GM23338 (cell line): ENCODE measurements at regions not wholly inside any gene's neighbourhood (a gene's known extent, or its start where the extent isn't known, plus 50 kb on each side); places are given as distances from the start of the nearest gene placed in this dataset.

Experiments
- ATAC-seq: fragments of 200-7000 bp; cut with Tn5 transposase; 3 replicates; pipeline ENCODE4 v1.9.1; 2020
- DNase-seq: peaks from one replicate; pipeline ENCODE4 v3.0.0-alpha.2; 2015; ENCODE audit warnings: low spot score
- H2AFZ ChIP-seq: fragments of 200-600 bp; sonication (generic); 2 replicates; pipeline ENCODE4 v1.8.0; 2016; ENCODE audit warnings: antibody characterized with exemption, mild to moderate bottlenecking, moderate library complexity
- H3F3A ChIP-seq: fragments of 200-600 bp; sonication (generic); replicated peaks from 2 replicates; pipeline ENCODE4 v1.8.0; 2017; ENCODE audit warnings: antibody characterized with exemption, mixed run types, low read depth
- H3K27ac ChIP-seq: fragments of 200-600 bp; sonication (generic); 2 replicates; pipeline ENCODE4 v1.6.1; 2016; ENCODE audit warnings: low read depth
- H3K27me3 ChIP-seq: fragments of 200-600 bp; sonication (generic); 2 replicates; pipeline ENCODE4 v1.8.0; 2016; ENCODE audit warnings: mild to moderate bottlenecking, mixed run types, moderate library complexity; ENCODE audit not compliant: insufficient read depth
- H3K36me3 ChIP-seq: fragments of 200-600 bp; sonication (generic); 2 replicates; pipeline ENCODE4 v1.8.0; 2016; ENCODE audit warnings: mild to moderate bottlenecking; ENCODE audit not compliant: insufficient read depth
- H3K4me1 ChIP-seq: fragments of 200-600 bp; sonication (generic); 2 replicates; pipeline ENCODE4 v1.8.0; 2016; ENCODE audit warnings: mild to moderate bottlenecking, moderate library complexity; ENCODE audit not compliant: insufficient read depth
- H3K4me2 ChIP-seq: fragments of 200-600 bp; sonication (generic); 2 replicates; pipeline ENCODE4 v1.7.1; 2017; ENCODE audit warnings: mixed run types
- H3K4me3 ChIP-seq: fragments of 200-600 bp; sonication (generic); 2 replicates; pipeline ENCODE4 v1.6.1; 2016; ENCODE audit warnings: mixed run types
- H3K79me2 ChIP-seq: fragments of 200-600 bp; sonication (generic); replicated peaks from 2 replicates; pipeline ENCODE4 v1.8.0; 2017; ENCODE audit warnings: mild to moderate bottlenecking; ENCODE audit not compliant: insufficient read depth
- H3K9me2 ChIP-seq: fragments of 200-600 bp; sonication (generic); 2 replicates; pipeline ENCODE4 v1.8.0; 2017; ENCODE audit not compliant: insufficient read depth
- H4K20me1 ChIP-seq: fragments of 200-600 bp; sonication (generic); replicated peaks from 2 replicates; pipeline ENCODE4 v1.8.0; 2017; ENCODE audit warnings: mild to moderate bottlenecking; ENCODE audit not compliant: insufficient read depth
- H3K27ac Mint-ChIP-seq: 2 replicates; pipeline ENCODE4 v1.8.0; 2020; ENCODE audit warnings: inconsistent platforms, mild to moderate bottlenecking, moderate library complexity, mixed read lengths
- H3K27me3 Mint-ChIP-seq: 3 replicates; pipeline ENCODE4 v1.8.0; 2022; ENCODE audit warnings: low read depth, mild to moderate bottlenecking, moderate library complexity, mixed read lengths, inconsistent platforms; ENCODE audit not compliant: insufficient read depth, poor library complexity
- H3K36me3 Mint-ChIP-seq: 3 replicates; pipeline ENCODE4 v1.8.0; 2021; ENCODE audit warnings: low read depth, mild to moderate bottlenecking, inconsistent platforms, moderate library complexity, mixed read lengths
- H3K4me1 Mint-ChIP-seq: 3 replicates; pipeline ENCODE4 v1.8.0; 2020; ENCODE audit warnings: mild to moderate bottlenecking, inconsistent platforms, mixed read lengths
- H3K4me3 Mint-ChIP-seq: 3 replicates; pipeline ENCODE4 v1.8.0; 2021; ENCODE audit warnings: moderate library complexity, mild to moderate bottlenecking, inconsistent platforms, mixed read lengths
- H3K9me3 Mint-ChIP-seq: 3 replicates; pipeline ENCODE4 v1.8.0; 2020; ENCODE audit warnings: moderate library complexity, mild to moderate bottlenecking, inconsistent platforms, mixed read lengths
- CREB1 ChIP-seq: fragments of 250-450 bp; sonication (Bioruptor Pico); IDR thresholded peaks from 2 replicates; pipeline ENCODE4 v1.5.0; 2020; ENCODE audit warnings: low read depth, mild to moderate bottlenecking, moderate library complexity
- EZH2 ChIP-seq: fragments of 200-600 bp; sonication (generic); IDR thresholded peaks from one replicate; pipeline ENCODE4 v1.8.0; 2017; ENCODE audit warnings: antibody characterized with exemption, mild to moderate bottlenecking, low read depth; ENCODE audit not compliant: unreplicated experiment
- EZH2phosphoT487 ChIP-seq: fragments of 200-600 bp; sonication (generic); IDR thresholded peaks from one replicate; pipeline ENCODE4 v1.8.1; 2018; ENCODE audit warnings: antibody characterized with exemption; ENCODE audit not compliant: unreplicated experiment
- JUNB ChIP-seq: IDR thresholded peaks from one replicate; pipeline ENCODE4 v1.6.1; 2016; ENCODE audit warnings: antibody characterized with exemption; ENCODE audit not compliant: unreplicated experiment
- NANOG ChIP-seq: IDR thresholded peaks from 2 replicates; pipeline ENCODE4 v1.6.1; 2016; ENCODE audit warnings: antibody characterized with exemption, borderline replicate concordance
- POLR2AphosphoS5 ChIP-seq: IDR thresholded peaks from 2 replicates; pipeline ENCODE4 v1.6.1; 2016; ENCODE audit warnings: antibody characterized with exemption, low read depth
- ZNF114 ChIP-seq: fragments of 250-450 bp; sonication (Bioruptor Pico); IDR thresholded peaks from 2 replicates; pipeline ENCODE4 v1.5.0; 2020; ENCODE audit warnings: mild to moderate bottlenecking, moderate library complexity
- ZNF331 ChIP-seq: fragments of 250-450 bp; sonication (Bioruptor Pico); IDR thresholded peaks from 2 replicates; pipeline ENCODE4 v1.5.0; 2020; ENCODE audit warnings: low read depth, mild to moderate bottlenecking, moderate library complexity
- TF ChIP-seq, protein P1 (sequence below): fragments of 250-450 bp; sonication (Bioruptor Pico); IDR thresholded peaks from 2 replicates; pipeline ENCODE4 v1.5.0; 2020; ENCODE audit warnings: mild to moderate bottlenecking, moderate library complexity
- TF ChIP-seq, protein P2 (sequence below), 2 experiments: fragments of 200-600 bp in 1 of 2; sonication (generic) in 1 of 2; conservative IDR thresholded peaks; 2 replicates each; pipeline versions ENCODE4 v1.5.1 to v1.6.1; 2016 to 2017; ENCODE audit warnings: antibody characterized with exemption in 2 of 2, low read depth in 2 of 2, mild to moderate bottlenecking in 2 of 2, moderate library complexity in 1 of 2
- TF ChIP-seq, protein P3 (sequence below): IDR thresholded peaks from 2 replicates; pipeline ENCODE4 v1.6.1; 2016; ENCODE audit warnings: antibody characterized with exemption
- TF ChIP-seq, protein P4 (sequence below): IDR thresholded peaks from one replicate; pipeline ENCODE4 v1.6.1; 2018; ENCODE audit warnings: antibody characterized with exemption; ENCODE audit not compliant: unreplicated experiment

DNA sequence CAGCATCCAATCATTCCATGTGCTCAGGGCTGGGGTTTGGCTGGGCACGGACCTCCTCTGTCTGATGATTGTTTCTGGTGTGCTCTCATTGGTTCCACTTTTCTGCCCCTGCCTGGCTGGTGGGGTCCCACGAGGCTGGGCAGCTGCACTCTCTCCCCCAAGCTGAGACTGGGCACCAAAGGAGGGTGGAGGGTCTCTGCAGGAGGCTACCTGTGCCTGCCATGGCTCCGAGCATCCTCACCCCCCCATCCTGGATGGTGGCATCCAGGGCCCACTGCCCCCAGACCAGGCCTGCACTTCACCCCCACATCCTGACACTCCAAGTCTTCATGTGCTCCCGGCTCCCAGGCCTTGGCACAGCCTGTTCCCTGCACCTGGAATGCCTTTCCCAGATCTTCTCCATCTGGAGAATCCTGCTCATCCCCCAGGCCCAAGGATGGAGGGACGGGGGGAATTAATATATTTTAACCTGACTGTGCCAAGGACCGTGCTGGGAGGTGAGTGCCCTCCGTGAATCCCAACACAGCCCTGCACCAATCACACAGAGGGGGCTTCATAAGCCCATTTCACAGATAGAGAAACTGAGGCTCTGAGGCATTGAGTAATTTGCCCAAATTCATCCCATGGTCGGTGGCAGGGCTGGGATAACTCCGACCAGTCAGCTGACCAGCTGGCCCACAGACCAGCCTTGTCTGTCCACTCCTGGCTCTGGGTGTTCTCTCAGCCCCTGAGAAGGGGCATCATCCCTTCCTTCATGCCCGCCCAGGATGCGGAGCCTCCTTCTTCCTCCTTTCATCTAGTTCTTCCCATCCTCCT, 403.4 kb downstream of the MATN1 start:
- DNase-seq (no peak), ATAC-seq (no peak)
- no peak overlapping the region for H2AFZ ChIP-seq
- H3K4me1 ChIP-seq, result no peaks in the 10 kb centered on the region
- H3K79me2 ChIP-seq, result no peaks in the 10 kb centered on the region
- H3K27me3 Mint-ChIP-seq, result peaks cover 13% of the 10 kb centered on the region
- H3F3A ChIP-seq, result no peaks in the 10 kb centered on the region
- no peaks in the 10 kb centered on the region for H3K36me3 ChIP-seq
- TF ChIP-seq, protein P1, sequence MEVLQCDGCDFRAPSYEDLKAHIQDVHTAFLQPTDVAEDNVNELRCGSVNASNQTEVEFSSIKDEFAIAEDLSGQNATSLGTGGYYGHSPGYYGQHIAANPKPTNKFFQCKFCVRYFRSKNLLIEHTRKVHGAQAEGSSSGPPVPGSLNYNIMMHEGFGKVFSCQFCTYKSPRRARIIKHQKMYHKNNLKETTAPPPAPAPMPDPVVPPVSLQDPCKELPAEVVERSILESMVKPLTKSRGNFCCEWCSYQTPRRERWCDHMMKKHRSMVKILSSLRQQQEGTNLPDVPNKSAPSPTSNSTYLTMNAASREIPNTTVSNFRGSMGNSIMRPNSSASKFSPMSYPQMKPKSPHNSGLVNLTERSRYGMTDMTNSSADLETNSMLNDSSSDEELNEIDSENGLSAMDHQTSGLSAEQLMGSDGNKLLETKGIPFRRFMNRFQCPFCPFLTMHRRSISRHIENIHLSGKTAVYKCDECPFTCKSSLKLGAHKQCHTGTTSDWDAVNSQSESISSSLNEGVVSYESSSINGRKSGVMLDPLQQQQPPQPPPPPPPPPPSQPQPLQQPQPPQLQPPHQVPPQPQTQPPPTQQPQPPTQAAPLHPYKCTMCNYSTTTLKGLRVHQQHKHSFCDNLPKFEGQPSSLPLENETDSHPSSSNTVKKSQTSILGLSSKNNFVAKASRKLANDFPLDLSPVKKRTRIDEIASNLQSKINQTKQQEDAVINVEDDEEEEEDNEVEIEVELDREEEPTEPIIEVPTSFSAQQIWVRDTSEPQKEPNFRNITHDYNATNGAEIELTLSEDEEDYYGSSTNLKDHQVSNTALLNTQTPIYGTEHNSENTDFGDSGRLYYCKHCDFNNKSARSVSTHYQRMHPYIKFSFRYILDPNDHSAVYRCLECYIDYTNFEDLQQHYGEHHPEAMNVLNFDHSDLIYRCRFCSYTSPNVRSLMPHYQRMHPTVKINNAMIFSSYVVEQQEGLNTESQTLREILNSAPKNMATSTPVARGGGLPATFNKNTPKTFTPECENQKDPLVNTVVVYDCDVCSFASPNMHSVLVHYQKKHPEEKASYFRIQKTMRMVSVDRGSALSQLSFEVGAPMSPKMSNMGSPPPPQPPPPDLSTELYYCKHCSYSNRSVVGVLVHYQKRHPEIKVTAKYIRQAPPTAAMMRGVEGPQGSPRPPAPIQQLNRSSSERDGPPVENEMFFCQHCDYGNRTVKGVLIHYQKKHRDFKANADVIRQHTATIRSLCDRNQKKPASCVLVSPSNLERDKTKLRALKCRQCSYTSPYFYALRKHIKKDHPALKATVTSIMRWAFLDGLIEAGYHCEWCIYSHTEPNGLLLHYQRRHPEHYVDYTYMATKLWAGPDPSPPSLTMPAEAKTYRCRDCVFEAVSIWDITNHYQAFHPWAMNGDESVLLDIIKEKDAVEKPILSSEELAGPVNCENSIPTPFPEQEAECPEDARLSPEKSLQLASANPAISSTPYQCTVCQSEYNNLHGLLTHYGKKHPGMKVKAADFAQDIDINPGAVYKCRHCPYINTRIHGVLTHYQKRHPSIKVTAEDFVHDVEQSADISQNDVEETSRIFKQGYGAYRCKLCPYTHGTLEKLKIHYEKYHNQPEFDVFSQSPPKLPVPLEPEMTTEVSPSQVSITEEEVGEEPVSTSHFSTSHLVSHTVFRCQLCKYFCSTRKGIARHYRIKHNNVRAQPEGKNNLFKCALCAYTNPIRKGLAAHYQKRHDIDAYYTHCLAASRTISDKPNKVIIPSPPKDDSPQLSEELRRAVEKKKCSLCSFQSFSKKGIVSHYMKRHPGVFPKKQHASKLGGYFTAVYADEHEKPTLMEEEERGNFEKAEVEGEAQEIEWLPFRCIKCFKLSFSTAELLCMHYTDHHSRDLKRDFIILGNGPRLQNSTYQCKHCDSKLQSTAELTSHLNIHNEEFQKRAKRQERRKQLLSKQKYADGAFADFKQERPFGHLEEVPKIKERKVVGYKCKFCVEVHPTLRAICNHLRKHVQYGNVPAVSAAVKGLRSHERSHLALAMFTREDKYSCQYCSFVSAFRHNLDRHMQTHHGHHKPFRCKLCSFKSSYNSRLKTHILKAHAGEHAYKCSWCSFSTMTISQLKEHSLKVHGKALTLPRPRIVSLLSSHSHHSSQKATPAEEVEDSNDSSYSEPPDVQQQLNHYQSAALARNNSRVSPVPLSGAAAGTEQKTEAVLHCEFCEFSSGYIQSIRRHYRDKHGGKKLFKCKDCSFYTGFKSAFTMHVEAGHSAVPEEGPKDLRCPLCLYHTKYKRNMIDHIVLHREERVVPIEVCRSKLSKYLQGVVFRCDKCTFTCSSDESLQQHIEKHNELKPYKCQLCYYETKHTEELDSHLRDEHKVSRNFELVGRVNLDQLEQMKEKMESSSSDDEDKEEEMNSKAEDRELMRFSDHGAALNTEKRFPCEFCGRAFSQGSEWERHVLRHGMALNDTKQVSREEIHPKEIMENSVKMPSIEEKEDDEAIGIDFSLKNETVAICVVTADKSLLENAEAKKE (CRISPR knock-in tag), result no peak
- TF ChIP-seq EZH2phosphoT487 (no peak), JUNB (no peak), CREB1 (CRISPR knock-in tag) (no peak), ZNF331 (CRISPR knock-in tag) (no peak), EZH2 (no peak), ZNF114 (no peak), NANOG (no peak), POLR2AphosphoS5 (no peak)
- TF ChIP-seq, protein P2, sequence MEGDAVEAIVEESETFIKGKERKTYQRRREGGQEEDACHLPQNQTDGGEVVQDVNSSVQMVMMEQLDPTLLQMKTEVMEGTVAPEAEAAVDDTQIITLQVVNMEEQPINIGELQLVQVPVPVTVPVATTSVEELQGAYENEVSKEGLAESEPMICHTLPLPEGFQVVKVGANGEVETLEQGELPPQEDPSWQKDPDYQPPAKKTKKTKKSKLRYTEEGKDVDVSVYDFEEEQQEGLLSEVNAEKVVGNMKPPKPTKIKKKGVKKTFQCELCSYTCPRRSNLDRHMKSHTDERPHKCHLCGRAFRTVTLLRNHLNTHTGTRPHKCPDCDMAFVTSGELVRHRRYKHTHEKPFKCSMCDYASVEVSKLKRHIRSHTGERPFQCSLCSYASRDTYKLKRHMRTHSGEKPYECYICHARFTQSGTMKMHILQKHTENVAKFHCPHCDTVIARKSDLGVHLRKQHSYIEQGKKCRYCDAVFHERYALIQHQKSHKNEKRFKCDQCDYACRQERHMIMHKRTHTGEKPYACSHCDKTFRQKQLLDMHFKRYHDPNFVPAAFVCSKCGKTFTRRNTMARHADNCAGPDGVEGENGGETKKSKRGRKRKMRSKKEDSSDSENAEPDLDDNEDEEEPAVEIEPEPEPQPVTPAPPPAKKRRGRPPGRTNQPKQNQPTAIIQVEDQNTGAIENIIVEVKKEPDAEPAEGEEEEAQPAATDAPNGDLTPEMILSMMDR (conservative IDR thresholded peaks at IDR 0.05; ENCODE audit: low read depth in 2 of 2), result no peak
- TF ChIP-seq, protein P3, sequence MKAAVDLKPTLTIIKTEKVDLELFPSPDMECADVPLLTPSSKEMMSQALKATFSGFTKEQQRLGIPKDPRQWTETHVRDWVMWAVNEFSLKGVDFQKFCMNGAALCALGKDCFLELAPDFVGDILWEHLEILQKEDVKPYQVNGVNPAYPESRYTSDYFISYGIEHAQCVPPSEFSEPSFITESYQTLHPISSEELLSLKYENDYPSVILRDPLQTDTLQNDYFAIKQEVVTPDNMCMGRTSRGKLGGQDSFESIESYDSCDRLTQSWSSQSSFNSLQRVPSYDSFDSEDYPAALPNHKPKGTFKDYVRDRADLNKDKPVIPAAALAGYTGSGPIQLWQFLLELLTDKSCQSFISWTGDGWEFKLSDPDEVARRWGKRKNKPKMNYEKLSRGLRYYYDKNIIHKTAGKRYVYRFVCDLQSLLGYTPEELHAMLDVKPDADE, result no peak
- TF ChIP-seq, protein P4, sequence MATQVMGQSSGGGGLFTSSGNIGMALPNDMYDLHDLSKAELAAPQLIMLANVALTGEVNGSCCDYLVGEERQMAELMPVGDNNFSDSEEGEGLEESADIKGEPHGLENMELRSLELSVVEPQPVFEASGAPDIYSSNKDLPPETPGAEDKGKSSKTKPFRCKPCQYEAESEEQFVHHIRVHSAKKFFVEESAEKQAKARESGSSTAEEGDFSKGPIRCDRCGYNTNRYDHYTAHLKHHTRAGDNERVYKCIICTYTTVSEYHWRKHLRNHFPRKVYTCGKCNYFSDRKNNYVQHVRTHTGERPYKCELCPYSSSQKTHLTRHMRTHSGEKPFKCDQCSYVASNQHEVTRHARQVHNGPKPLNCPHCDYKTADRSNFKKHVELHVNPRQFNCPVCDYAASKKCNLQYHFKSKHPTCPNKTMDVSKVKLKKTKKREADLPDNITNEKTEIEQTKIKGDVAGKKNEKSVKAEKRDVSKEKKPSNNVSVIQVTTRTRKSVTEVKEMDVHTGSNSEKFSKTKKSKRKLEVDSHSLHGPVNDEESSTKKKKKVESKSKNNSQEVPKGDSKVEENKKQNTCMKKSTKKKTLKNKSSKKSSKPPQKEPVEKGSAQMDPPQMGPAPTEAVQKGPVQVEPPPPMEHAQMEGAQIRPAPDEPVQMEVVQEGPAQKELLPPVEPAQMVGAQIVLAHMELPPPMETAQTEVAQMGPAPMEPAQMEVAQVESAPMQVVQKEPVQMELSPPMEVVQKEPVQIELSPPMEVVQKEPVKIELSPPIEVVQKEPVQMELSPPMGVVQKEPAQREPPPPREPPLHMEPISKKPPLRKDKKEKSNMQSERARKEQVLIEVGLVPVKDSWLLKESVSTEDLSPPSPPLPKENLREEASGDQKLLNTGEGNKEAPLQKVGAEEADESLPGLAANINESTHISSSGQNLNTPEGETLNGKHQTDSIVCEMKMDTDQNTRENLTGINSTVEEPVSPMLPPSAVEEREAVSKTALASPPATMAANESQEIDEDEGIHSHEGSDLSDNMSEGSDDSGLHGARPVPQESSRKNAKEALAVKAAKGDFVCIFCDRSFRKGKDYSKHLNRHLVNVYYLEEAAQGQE, result no peak
- no peak overlapping the region for H3K4me2 ChIP-seq
- no peak overlapping the region for H3K4me3 Mint-ChIP-seq
- H3K27me3 ChIP-seq, result no peaks in the 10 kb centered on the region
- H3K4me3 ChIP-seq, result no peak overlapping the region
- no peak overlapping the region for H3K27ac ChIP-seq
- no peaks in the 10 kb centered on the region for H3K9me2 ChIP-seq
- H3K36me3 Mint-ChIP-seq, result no peaks in the 10 kb centered on the region
- H3K27ac Mint-ChIP-seq, result no peak overlapping the region
- H4K20me1 ChIP-seq, result no peaks in the 10 kb centered on the region
- peaks cover 7% of the 10 kb centered on the region; the same call in 2 of the 3 replicates for H3K9me3 Mint-ChIP-seq
- no peaks in the 10 kb centered on the region; the same call in 2 of the 3 replicates for H3K4me1 Mint-ChIP-seq
